H1 (cell line): ENCODE measurements at regions not wholly inside any gene's neighbourhood (a gene's known extent, or its start where the extent isn't known, plus 50 kb on each side); places are given as distances from the start of the nearest gene placed in this dataset.

Experiments
- CTCF ChIA-PET: fragments of 300-600 bp; sonication (Branson Sonifier 250); formaldehyde crosslinking; loops from one replicate; lab custom pipeline; 2021; ENCODE audit not compliant: partially characterized antibody; lab: Charles Lee
- POLR2A ChIA-PET: fragments of 300-600 bp; sonication (Branson Sonifier 250); formaldehyde crosslinking; loops from one replicate; lab custom pipeline; 2021; ENCODE audit warnings: inconsistent platforms; ENCODE audit not compliant: partially characterized antibody; lab: Charles Lee
- DNase-seq, 2 experiments: peaks; one replicate each; pipeline versions ENCODE4 v3.0.0 to v3.0.0-alpha.2; 2010 to 2022; ENCODE audit warnings: low spot score in 2 of 2, low read depth in 1 of 2, mixed read lengths in 1 of 2
- FAIRE-seq: peaks from 2 replicates; lab custom pipeline; 2011; peaks lifted over from hg19 to GRCh38; lab: Jason Lieb, UNC
- H2AFZ ChIP-seq: 2 replicates; pipeline ENCODE4 v1.8.1; 2012; ENCODE audit warnings: low read length, inconsistent platforms
- H2AK5ac ChIP-seq: 2 replicates; pipeline ENCODE4 v1.6.1; 2013; ENCODE audit warnings: low read depth, low read length
- H2BK120ac ChIP-seq: replicated peaks from 2 replicates; pipeline ENCODE3; 2013; ENCODE audit warnings: low read depth, low read length, inconsistent platforms
- H2BK12ac ChIP-seq: 2 replicates; pipeline ENCODE4 v1.6.1; 2013; ENCODE audit warnings: low read depth, low read length
- H2BK15ac ChIP-seq: 2 replicates; pipeline ENCODE4 v1.6.1; 2013; ENCODE audit warnings: low read length
- H2BK20ac ChIP-seq: 2 replicates; pipeline ENCODE4 v1.6.1; 2013; ENCODE audit warnings: low read length
- H2BK5ac ChIP-seq: 2 replicates; pipeline ENCODE4 v1.6.1; 2013; ENCODE audit warnings: low read depth, low read length
- H3K14ac ChIP-seq: 2 replicates; pipeline ENCODE4 v1.6.1; 2013; ENCODE audit warnings: inconsistent platforms; ENCODE audit not compliant: insufficient read length
- H3K18ac ChIP-seq: 2 replicates; pipeline ENCODE4 v1.6.1; 2013; ENCODE audit warnings: low read length; ENCODE audit errors: extremely low read depth
- H3K23ac ChIP-seq: 2 replicates; pipeline ENCODE4 v1.6.1; 2013; ENCODE audit warnings: inconsistent platforms; ENCODE audit not compliant: insufficient read length
- H3K23me2 ChIP-seq: 2 replicates; pipeline ENCODE4 v1.6.1; 2013; ENCODE audit warnings: low read depth, low read length
- H3K27ac ChIP-seq: 2 replicates; pipeline ENCODE4 v1.6.1; 2011; ENCODE audit warnings: low read depth, low read length, inconsistent platforms
- H3K27me3 ChIP-seq, 4 experiments: replicated peaks in 1 of 4; 1 replicate in 1 of 4; 2 replicates in 3 of 4; pipeline versions ENCODE4 v1.6.1 to v1.8.1; 2011 to 2013; ENCODE audit warnings: low read length in 3 of 4, mild to moderate bottlenecking in 3 of 4, inconsistent platforms in 2 of 4, mixed read lengths in 2 of 4, moderate library complexity in 1 of 4; ENCODE audit not compliant: control insufficient read depth in 3 of 4, insufficient read depth in 3 of 4; ENCODE audit errors: extremely low read depth in 1 of 4
- H3K36me3 ChIP-seq, 4 experiments: 2 replicates each; pipeline versions ENCODE4 v1.6.1 to v1.8.1; 2011 to 2013; ENCODE audit warnings: mild to moderate bottlenecking in 4 of 4, low read length in 3 of 4, moderate library complexity in 2 of 4, control low read depth in 1 of 4, inconsistent platforms in 1 of 4; ENCODE audit not compliant: insufficient read depth in 4 of 4, control insufficient read depth in 2 of 4
- H3K4ac ChIP-seq: replicated peaks from 2 replicates; pipeline ENCODE3; 2013; ENCODE audit warnings: low read length, low read depth, mixed read lengths, inconsistent platforms; ENCODE audit not compliant: insufficient read length
- H3K4me1 ChIP-seq, 4 experiments: replicated peaks in 1 of 4; 1 replicate in 1 of 4; 2 replicates in 3 of 4; pipeline versions ENCODE4 v1.6.1 to v1.8.1; 2011 to 2013; ENCODE audit warnings: low read length in 3 of 4, inconsistent platforms in 2 of 4, mixed read lengths in 1 of 4; ENCODE audit not compliant: insufficient read depth in 4 of 4, control insufficient read depth in 3 of 4
- H3K4me2 ChIP-seq, 2 experiments: 2 replicates each; pipeline versions ENCODE4 v1.6.1 to v1.8.1; 2011 to 2013; ENCODE audit warnings: low read depth in 2 of 2, low read length in 2 of 2, control low read depth in 1 of 2, inconsistent platforms in 1 of 2, mild to moderate bottlenecking in 1 of 2; ENCODE audit not compliant: insufficient read depth in 1 of 2
- H3K4me3 ChIP-seq, 4 experiments: fragments of 200-600, 300-600 bp in 1 of 4; sonication (generic), shearing (Covaris generic), sonication (Bioruptor Twin) in 1 of 4; 2 replicates each; pipeline versions ENCODE4 v1.5.1 to v1.8.1; 2011 to 2016; ENCODE audit warnings: low read length in 4 of 4, low read depth in 3 of 4, control low read depth in 2 of 4, inconsistent platforms in 2 of 4, mild to moderate bottlenecking in 2 of 4, mixed read lengths in 1 of 4, moderate library complexity in 1 of 4; ENCODE audit not compliant: insufficient read depth in 2 of 4; ENCODE audit errors: extremely low read depth in 1 of 4
- H3K56ac ChIP-seq: replicated peaks from 2 replicates; pipeline ENCODE3; 2013; ENCODE audit warnings: low read depth, mild to moderate bottlenecking, mixed read lengths, low read length, inconsistent platforms; ENCODE audit not compliant: insufficient read length
- H3K79me1 ChIP-seq: 2 replicates; pipeline ENCODE4 v1.6.1; 2013; ENCODE audit warnings: low read depth, low read length, control low read depth
- H3K79me2 ChIP-seq, 2 experiments: 2 replicates each; pipeline versions ENCODE4 v1.6.1 to v1.8.1; 2012 to 2013; ENCODE audit warnings: low read length in 2 of 2, mild to moderate bottlenecking in 2 of 2, inconsistent platforms in 1 of 2; ENCODE audit not compliant: insufficient read depth in 2 of 2, control insufficient read depth in 1 of 2
- H3K9ac ChIP-seq, 4 experiments: replicated peaks in 1 of 4; 1 replicate in 1 of 4; 2 replicates in 3 of 4; pipeline versions ENCODE4 v1.6.1 to v1.8.1; 2011 to 2013; ENCODE audit warnings: low read depth in 3 of 4, low read length in 3 of 4, control low read depth in 2 of 4, mild to moderate bottlenecking in 2 of 4, moderate library complexity in 2 of 4, inconsistent platforms in 1 of 4; ENCODE audit errors: extremely low read depth in 1 of 4
- H3K9me3 ChIP-seq, 2 experiments: 2 replicates each; pipeline versions ENCODE4 v1.6.1 to v1.8.1; 2012 to 2013; ENCODE audit warnings: mild to moderate bottlenecking in 2 of 2, moderate library complexity in 2 of 2, control low read depth in 1 of 2, inconsistent platforms in 1 of 2, low read depth in 1 of 2, low read length in 1 of 2, mixed read lengths in 1 of 2; ENCODE audit not compliant: insufficient read depth in 2 of 2
- H4K20me1 ChIP-seq, 2 experiments: replicated peaks in 1 of 2; 2 replicates each; pipeline versions ENCODE3 to v1.8.1; 2011 to 2013; ENCODE audit warnings: inconsistent platforms in 2 of 2, low read length in 2 of 2, mild to moderate bottlenecking in 1 of 2; ENCODE audit not compliant: insufficient read depth in 2 of 2, control insufficient read depth in 1 of 2
- H4K5ac ChIP-seq: 2 replicates; pipeline ENCODE4 v1.6.1; 2013; ENCODE audit warnings: low read length, low read depth, mixed read lengths, inconsistent platforms; ENCODE audit not compliant: insufficient read length
- H4K8ac ChIP-seq: 2 replicates; pipeline ENCODE4 v1.8.0; 2013; ENCODE audit warnings: mild to moderate bottlenecking, moderate library complexity, low read length, inconsistent platforms; ENCODE audit not compliant: insufficient read depth; ENCODE audit errors: extremely low read depth
- H4K91ac ChIP-seq: replicated peaks from 2 replicates; pipeline ENCODE3; 2013; ENCODE audit warnings: low read length, mixed read lengths, inconsistent platforms; ENCODE audit not compliant: insufficient read length
- BACH1 ChIP-seq: IDR thresholded peaks from 2 replicates; pipeline ENCODE4 v1.6.1; 2012; ENCODE audit warnings: low read length, improper control_type of control experiment
- FOSL1 ChIP-seq: IDR thresholded peaks from 2 replicates; pipeline ENCODE4 v1.6.1; 2011; ENCODE audit warnings: mild to moderate bottlenecking, low read depth, low read length, moderate library complexity; ENCODE audit not compliant: insufficient read depth
- KDM1A ChIP-seq: fragments of 200-600, 300-600 bp; sonication (generic); IDR thresholded peaks from 2 replicates; pipeline ENCODE4 v1.7.1; 2016; ENCODE audit warnings: mild to moderate bottlenecking, low read length, borderline replicate concordance
- NRF1 ChIP-seq: IDR thresholded peaks from 2 replicates; pipeline ENCODE4 v1.6.1; 2011; ENCODE audit warnings: mild to moderate bottlenecking, low read depth, low read length, improper control_type of control experiment
- POLR2A ChIP-seq, 2 experiments: IDR thresholded peaks; 1 replicate in 1 of 2; 2 replicates in 1 of 2; pipeline ENCODE4 v1.6.1; 2011; ENCODE audit warnings: low read depth in 2 of 2, low read length in 2 of 2, mild to moderate bottlenecking in 2 of 2; ENCODE audit errors: control extremely low read depth in 1 of 2
- RAD21 ChIP-seq, 2 experiments: IDR thresholded peaks in 1 of 2; conservative IDR thresholded peaks in 1 of 2; 2 replicates each; pipeline ENCODE4 v1.6.1; 2011; ENCODE audit warnings: low read depth in 2 of 2, low read length in 2 of 2, improper control_type of control experiment in 1 of 2, inconsistent platforms in 1 of 2, mild to moderate bottlenecking in 1 of 2, moderate library complexity in 1 of 2
- SP4 ChIP-seq: IDR thresholded peaks from 2 replicates; pipeline ENCODE4 v1.6.1; 2012; ENCODE audit warnings: low read length, inconsistent platforms
- ZNF274 ChIP-seq: IDR thresholded peaks from 2 replicates; pipeline ENCODE4 v1.7.0; 2012; ENCODE audit warnings: low read length, borderline replicate concordance; ENCODE audit errors: extremely low read depth
- WGBS, 2 experiments: shearing (Covaris generic) in 1 of 2; methylation state at CpG; one replicate each; pipeline versions ENCODE4 v1.1.6 to v1.1.7; 2013 to 2015; ENCODE audit warnings: low lambda C conversion rate in 2 of 2, mixed read lengths in 2 of 2, inconsistent platforms in 1 of 2, low coverage in 1 of 2, missing lambda C conversion rate in 1 of 2; ENCODE audit not compliant: insufficient replicate concordance in 2 of 2, insufficient coverage in 1 of 2, insufficient read length in 1 of 2; ENCODE audit errors: extremely low coverage in 1 of 2, missing lambda C conversion rate in 1 of 2; 5-methylcytosine and 5-hydroxymethylcytosine counted together
- TF ChIP-seq, protein P1 (sequence below): IDR thresholded peaks from 2 replicates; pipeline ENCODE4 v1.6.1; 2012; ENCODE audit warnings: low read length, inconsistent platforms
- TF ChIP-seq, protein P2 (sequence below): IDR thresholded peaks from 2 replicates; pipeline ENCODE4 v1.6.1; 2011; ENCODE audit warnings: low read length, improper control_type of control experiment

DNA sequence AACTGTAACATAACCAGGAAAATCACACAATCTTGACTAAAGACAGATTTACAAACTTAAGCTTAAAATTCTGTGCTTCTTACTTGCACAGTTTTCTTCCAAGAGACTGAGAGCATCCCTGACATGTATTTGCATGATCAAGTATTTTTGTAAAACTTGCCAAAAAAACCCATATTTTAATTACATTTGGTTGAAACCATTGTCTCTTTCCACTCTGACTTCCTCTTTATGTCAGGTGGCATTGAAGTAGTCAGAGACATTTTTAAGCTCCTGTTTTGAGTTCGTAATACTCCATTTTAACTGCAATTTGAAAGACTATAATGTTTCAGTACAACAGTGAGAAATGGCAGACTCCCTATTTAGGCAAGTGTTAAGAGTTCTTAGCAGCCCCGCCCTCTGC is 103.6 kb downstream of the ATXN7L3B start:
- Histone ChIP-seq H2BK5ac (no peak overlapping the region), H3K14ac (no peak overlapping the region), H3K4me3 (no peak overlapping the region), H2AFZ (no peak overlapping the region), H4K8ac (no peak overlapping the region), H3K56ac (no peak overlapping the region), H2BK12ac (no peak overlapping the region), H2AK5ac (no peak overlapping the region), H3K36me3 (no peaks in the 10 kb centered on the region), H3K4ac (no peak overlapping the region), H2BK15ac (no peak overlapping the region), H3K4me1 (no peaks in the 10 kb centered on the region), H2BK20ac (no peak overlapping the region), H3K27me3 (no peaks in the 10 kb centered on the region), H3K18ac (no peak overlapping the region), H3K9ac (no peak overlapping the region), H4K20me1 (no peaks in the 10 kb centered on the region), H3K4me2 (no peak overlapping the region), H3K27ac (no peak overlapping the region), H3K23me2 (no peaks in the 10 kb centered on the region), H3K9me3 (no peaks in the 10 kb centered on the region), H4K91ac (no peak overlapping the region), H3K79me2 (no peaks in the 10 kb centered on the region), H3K23ac (no peak overlapping the region), H2BK120ac (no peak overlapping the region), H4K5ac (no peak overlapping the region), H3K79me1 (no peaks in the 10 kb centered on the region)
- TF ChIP-seq, protein P1, sequence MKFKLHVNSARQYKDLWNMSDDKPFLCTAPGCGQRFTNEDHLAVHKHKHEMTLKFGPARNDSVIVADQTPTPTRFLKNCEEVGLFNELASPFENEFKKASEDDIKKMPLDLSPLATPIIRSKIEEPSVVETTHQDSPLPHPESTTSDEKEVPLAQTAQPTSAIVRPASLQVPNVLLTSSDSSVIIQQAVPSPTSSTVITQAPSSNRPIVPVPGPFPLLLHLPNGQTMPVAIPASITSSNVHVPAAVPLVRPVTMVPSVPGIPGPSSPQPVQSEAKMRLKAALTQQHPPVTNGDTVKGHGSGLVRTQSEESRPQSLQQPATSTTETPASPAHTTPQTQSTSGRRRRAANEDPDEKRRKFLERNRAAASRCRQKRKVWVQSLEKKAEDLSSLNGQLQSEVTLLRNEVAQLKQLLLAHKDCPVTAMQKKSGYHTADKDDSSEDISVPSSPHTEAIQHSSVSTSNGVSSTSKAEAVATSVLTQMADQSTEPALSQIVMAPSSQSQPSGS = no peak
- no peak for TF ChIP-seq SP4
- TF ChIP-seq, protein P2, sequence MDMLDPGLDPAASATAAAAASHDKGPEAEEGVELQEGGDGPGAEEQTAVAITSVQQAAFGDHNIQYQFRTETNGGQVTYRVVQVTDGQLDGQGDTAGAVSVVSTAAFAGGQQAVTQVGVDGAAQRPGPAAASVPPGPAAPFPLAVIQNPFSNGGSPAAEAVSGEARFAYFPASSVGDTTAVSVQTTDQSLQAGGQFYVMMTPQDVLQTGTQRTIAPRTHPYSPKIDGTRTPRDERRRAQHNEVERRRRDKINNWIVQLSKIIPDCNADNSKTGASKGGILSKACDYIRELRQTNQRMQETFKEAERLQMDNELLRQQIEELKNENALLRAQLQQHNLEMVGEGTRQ = no peak
- TF ChIP-seq FOSL1 = no peak
- no peak for TF ChIP-seq RAD21 (IDR thresholded peaks at IDR 0.05 in 1 of 2, conservative IDR thresholded peaks at IDR 0.05 in 1 of 2; ENCODE audit: low read depth in 2 of 2, low read length in 2 of 2)
- TF ChIP-seq POLR2A (IDR thresholded peaks at IDR 0.05; ENCODE audit: control extremely low read depth in 1 of 2, low read depth in 2 of 2, low read length in 2 of 2) = no peak
- TF ChIP-seq NRF1 = no peak
- no peak for TF ChIP-seq ZNF274
- TF ChIP-seq BACH1 = no peak
- no peak for TF ChIP-seq KDM1A
- POLR2A ChIA-PET = interaction anchor here (1.0 kb wide), 1 partner anchor 9 kb away, joined by 3 read pairs; no protein-coding TSS in a partner anchor
- WGBS, 2 experiments = 93% methylated on average over 2 of the region's 2 CpGs; no CpG with 5 or more reads in 1 of the 2 experiments
- FAIRE-seq (no peak), DNase-seq (no peak)
- CTCF ChIA-PET = interaction anchor here (0.8 to 0.9 kb wide), 2 partner anchors 92 to 181 kb away, joined by 3 read pairs; no protein-coding TSS in a partner anchor
